Fibroblast of lung (primary cell): ENCODE measurements at regions not wholly inside any gene's neighbourhood (a gene's known extent, or its start where the extent isn't known, plus 50 kb on each side); places are given as distances from the start of the nearest gene placed in this dataset.

ENCODE experiments used
- EZH2 ChIP-seq: IDR thresholded peaks from 2 replicates; pipeline ENCODE4 v1.5.1; 2012; ENCODE audit warnings: low read length, control low read depth, mild to moderate bottlenecking; ENCODE audit errors: missing control alignments
- TF ChIP-seq, protein P1 (sequence below), 2 donors: IDR thresholded peaks in 1 of 2; conservative IDR thresholded peaks in 1 of 2; 1 replicate in 1 of 2; 2 replicates in 1 of 2; pipeline ENCODE4 v1.5.1; 2011 to 2012; ENCODE audit warnings: low read length in 2 of 2, control low read depth in 1 of 2, inconsistent platforms in 1 of 2, low read depth in 1 of 2, mild to moderate bottlenecking in 1 of 2

DNA sequence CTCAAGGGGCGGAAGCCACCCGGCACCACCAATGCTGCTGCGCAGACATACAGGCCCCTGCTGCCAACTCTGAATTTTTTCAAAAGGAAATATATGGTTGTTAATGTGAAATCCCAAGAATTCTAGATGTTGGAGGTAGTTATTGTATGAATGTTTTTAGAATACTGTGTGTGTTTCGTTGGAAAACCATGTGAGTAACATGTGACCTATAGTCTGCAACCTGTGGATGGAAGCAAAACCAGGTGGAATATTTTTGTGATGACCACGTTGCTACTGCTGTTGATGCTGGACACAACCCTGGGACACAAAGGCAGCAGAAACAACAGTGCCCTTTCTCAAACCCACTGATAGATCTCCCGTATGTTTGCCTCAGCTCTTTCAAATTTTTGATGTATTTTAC is 376.3 kb upstream of the SALL1 start:
- TF ChIP-seq, protein P1, sequence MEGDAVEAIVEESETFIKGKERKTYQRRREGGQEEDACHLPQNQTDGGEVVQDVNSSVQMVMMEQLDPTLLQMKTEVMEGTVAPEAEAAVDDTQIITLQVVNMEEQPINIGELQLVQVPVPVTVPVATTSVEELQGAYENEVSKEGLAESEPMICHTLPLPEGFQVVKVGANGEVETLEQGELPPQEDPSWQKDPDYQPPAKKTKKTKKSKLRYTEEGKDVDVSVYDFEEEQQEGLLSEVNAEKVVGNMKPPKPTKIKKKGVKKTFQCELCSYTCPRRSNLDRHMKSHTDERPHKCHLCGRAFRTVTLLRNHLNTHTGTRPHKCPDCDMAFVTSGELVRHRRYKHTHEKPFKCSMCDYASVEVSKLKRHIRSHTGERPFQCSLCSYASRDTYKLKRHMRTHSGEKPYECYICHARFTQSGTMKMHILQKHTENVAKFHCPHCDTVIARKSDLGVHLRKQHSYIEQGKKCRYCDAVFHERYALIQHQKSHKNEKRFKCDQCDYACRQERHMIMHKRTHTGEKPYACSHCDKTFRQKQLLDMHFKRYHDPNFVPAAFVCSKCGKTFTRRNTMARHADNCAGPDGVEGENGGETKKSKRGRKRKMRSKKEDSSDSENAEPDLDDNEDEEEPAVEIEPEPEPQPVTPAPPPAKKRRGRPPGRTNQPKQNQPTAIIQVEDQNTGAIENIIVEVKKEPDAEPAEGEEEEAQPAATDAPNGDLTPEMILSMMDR (conservative IDR thresholded peaks at IDR 0.05 in 1 of 2, IDR thresholded peaks at IDR 0.05 in 1 of 2; ENCODE audit: low read depth in 1 of 2, low read length in 2 of 2) = no peak
- TF ChIP-seq EZH2 = no peak
